H7 (cell line): ENCODE measurements at regions not wholly inside any gene's neighbourhood (a gene's known extent, or its start where the extent isn't known, plus 50 kb on each side); places are given as distances from the start of the nearest gene placed in this dataset.

Source experiments
- DNase-seq: peaks from one replicate; pipeline ENCODE4 v3.0.0; 2012
- H3K27me3 ChIP-seq: 2 replicates; pipeline ENCODE4 v1.6.0; 2011; ENCODE audit warnings: mild to moderate bottlenecking, low read length; ENCODE audit not compliant: control insufficient read depth, insufficient read depth
- H3K36me3 ChIP-seq: replicated peaks from 2 replicates; pipeline ENCODE4 v1.5.1; 2011; ENCODE audit warnings: low read length; ENCODE audit not compliant: control insufficient read depth, insufficient read depth
- H3K4me3 ChIP-seq: 2 replicates; pipeline ENCODE4 v1.5.1; 2011; ENCODE audit warnings: low read depth, mild to moderate bottlenecking, control low read depth, low read length, moderate library complexity; ENCODE audit not compliant: insufficient read depth

- no peak for DNase-seq
- Histone ChIP-seq H3K4me3 (no peak overlapping the region), H3K27me3 (no peaks in the 10 kb centered on the region), H3K36me3 (no peaks in the 10 kb centered on the region)
Observed at GRCh38 chr11:116698080-116698479, 74.7 kb downstream of the BUD13 start.

GRCh38 chr11:116697639-116698038 is 75.1 kb downstream of the BUD13 start:
- no peaks in the 10 kb centered on the region for H3K27me3 ChIP-seq
- H3K4me3 ChIP-seq, result no peak overlapping the region
- H3K36me3 ChIP-seq, result no peaks in the 10 kb centered on the region
- no peak for DNase-seq

- no peak for DNase-seq
- H3K4me3 ChIP-seq, result no peak overlapping the region
- no peaks in the 10 kb centered on the region for H3K36me3 ChIP-seq
- no peaks in the 10 kb centered on the region for H3K27me3 ChIP-seq
Observed at GRCh38 chr11:116697011-116697410, 75.8 kb downstream of the BUD13 start.

- DNase-seq, result peak; percentile 73
- Histone ChIP-seq H3K4me3 (no peak overlapping the region), H3K27me3 (no peaks in the 10 kb centered on the region), H3K36me3 (no peaks in the 10 kb centered on the region)
Observed at GRCh38 chr11:116696381-116696941, 76.3 kb downstream of the BUD13 start.

GRCh38 chr11:116695657-116696254 is 77.0 kb downstream of the BUD13 start:
- no peaks in the 10 kb centered on the region for H3K36me3 ChIP-seq
- DNase-seq, result no peak
- H3K4me3 ChIP-seq, result no peak overlapping the region
- H3K27me3 ChIP-seq, result no peaks in the 10 kb centered on the region

- H3K36me3 ChIP-seq, result no peaks in the 10 kb centered on the region
- DNase-seq, result peak; percentile 15
- no peak overlapping the region for H3K4me3 ChIP-seq
- no peaks in the 10 kb centered on the region for H3K27me3 ChIP-seq
Observed at GRCh38 chr11:116694815-116695590, 77.8 kb downstream of the BUD13 start.

- no peaks in the 10 kb centered on the region for H3K27me3 ChIP-seq
- H3K4me3 ChIP-seq, result no peak overlapping the region
- peak; percentile 54 for DNase-seq
- H3K36me3 ChIP-seq, result no peaks in the 10 kb centered on the region
Observed at GRCh38 chr11:116694349-116694725, 78.5 kb downstream of the BUD13 start.

- no peaks in the 10 kb centered on the region for H3K27me3 ChIP-seq
- H3K4me3 ChIP-seq, result no peak overlapping the region
- DNase-seq, result no peak
- H3K36me3 ChIP-seq, result no peaks in the 10 kb centered on the region
Observed at GRCh38 chr11:116693593-116694348, 79.0 kb downstream of the BUD13 start.

GRCh38 chr11:116693102-116693570 is 79.7 kb downstream of the BUD13 start:
- Histone ChIP-seq H3K36me3 (no peaks in the 10 kb centered on the region), H3K4me3 (no peak overlapping the region), H3K27me3 (no peaks in the 10 kb centered on the region)
- DNase-seq, result no peak

GRCh38 chr11:116692318-116693101 is 80.3 kb downstream of the BUD13 start:
- no peak overlapping the region for H3K4me3 ChIP-seq
- DNase-seq, result peak; percentile 37

GRCh38 chr11:116691771-116692177 is 81.0 kb downstream of the BUD13 start:
- no peaks in the 10 kb centered on the region for H3K27me3 ChIP-seq
- H3K4me3 ChIP-seq, result no peak overlapping the region
- peak; percentile 94 for DNase-seq
- no peaks in the 10 kb centered on the region for H3K36me3 ChIP-seq

More at GRCh38 chr11:116692318-116693101, 80.3 kb downstream of the BUD13 start:
- H3K27me3 ChIP-seq, result no peaks in the 10 kb centered on the region
- no peaks in the 10 kb centered on the region for H3K36me3 ChIP-seq

GRCh38 chr11:116690611-116691010 is 82.2 kb downstream of the BUD13 start:
- no peaks in the 10 kb centered on the region for H3K36me3 ChIP-seq
- no peak for DNase-seq
- no peak overlapping the region for H3K4me3 ChIP-seq
- no peaks in the 10 kb centered on the region for H3K27me3 ChIP-seq

GRCh38 chr11:116689413-116690127 is 83.2 kb downstream of the BUD13 start:
- H3K27me3 ChIP-seq, result no peaks in the 10 kb centered on the region
- no peak for DNase-seq
- no peaks in the 10 kb centered on the region for H3K36me3 ChIP-seq
- no peak overlapping the region for H3K4me3 ChIP-seq

GRCh38 chr11:116688202-116688540 is 84.6 kb downstream of the BUD13 start:
- DNase-seq, result no peak
- Histone ChIP-seq H3K27me3 (no peaks in the 10 kb centered on the region), H3K36me3 (no peaks in the 10 kb centered on the region), H3K4me3 (no peak overlapping the region)
